HG03159 (cell line): ENCODE measurements at regions not wholly inside any gene's neighbourhood (a gene's known extent, or its start where the extent isn't known, plus 50 kb on each side); places are given as distances from the start of the nearest gene placed in this dataset.
"Not testable (repeated sequence)": the region's sequence is repeated elsewhere in the genome, so short reads cannot be mapped to it uniquely, and the experiment has no call there.

ENCODE experiments used
- ATAC-seq: cut with Tn5 transposase; IDR thresholded peaks from one replicate; pipeline ENCODE4 v1.9.1; 2021; ENCODE audit warnings: mild to moderate bottlenecking, moderate library complexity; ENCODE audit not compliant: unreplicated experiment

DNA sequence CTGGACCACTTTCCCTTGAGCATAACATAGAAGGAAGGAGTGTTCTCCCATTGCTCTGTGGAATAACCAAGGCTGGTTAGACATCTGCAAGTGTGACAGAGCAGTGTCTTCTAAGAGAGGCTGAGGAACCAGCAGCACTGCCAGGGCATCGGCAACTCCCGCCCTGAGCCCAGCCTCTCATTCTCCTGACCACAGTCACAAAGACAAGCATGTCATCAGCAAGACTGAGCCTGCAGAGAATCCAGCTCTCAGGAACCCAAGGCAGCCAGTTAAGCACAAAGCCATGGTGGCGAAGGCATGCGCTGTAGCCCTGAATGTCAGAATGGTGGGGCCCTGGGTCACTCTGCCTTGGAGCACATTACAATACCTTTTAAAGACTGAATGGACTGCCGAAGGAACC, 253.9 kb downstream of the AGTPBP1 start:
- no peak for ATAC-seq

DNA sequence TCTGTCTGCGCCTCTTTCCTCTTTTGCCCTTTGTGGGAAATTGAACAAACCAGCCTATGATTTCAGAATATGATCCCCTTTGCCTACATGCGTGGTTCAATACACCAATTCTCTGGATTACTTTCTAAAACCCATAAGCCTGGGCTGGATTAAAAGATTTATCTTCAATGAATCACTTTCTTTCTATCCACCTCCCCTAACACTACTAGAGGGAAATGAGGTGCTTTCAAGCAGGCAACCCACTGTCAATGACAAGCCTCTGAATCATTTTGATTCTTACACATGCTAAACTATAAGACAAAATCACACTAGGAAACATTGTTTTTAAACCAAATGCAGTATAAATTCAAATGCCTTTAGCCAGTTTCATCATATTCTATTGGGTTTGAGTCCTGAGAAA, 257.5 kb downstream of the AGTPBP1 start:
- no peak for ATAC-seq

DNA sequence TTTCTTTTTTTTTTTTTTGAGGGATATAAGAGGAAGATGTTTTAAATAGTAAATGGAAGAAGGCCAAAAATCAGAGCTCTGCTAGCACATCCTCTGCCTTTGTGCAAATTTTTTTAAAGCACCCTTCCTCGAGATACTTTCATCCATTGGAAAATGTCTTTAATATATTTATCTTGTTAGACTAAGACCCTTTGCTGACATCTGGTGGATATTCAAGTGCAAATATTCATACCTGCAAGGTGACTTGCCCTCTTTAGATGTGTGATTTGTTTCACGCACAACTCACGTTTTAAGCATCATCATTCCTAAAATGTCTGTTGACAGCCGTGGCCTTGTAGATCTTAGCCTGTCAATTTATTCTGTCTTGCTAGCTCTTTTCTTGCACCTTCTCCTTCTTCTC, 258.5 kb downstream of the AGTPBP1 start:
- ATAC-seq: no peak

DNA sequence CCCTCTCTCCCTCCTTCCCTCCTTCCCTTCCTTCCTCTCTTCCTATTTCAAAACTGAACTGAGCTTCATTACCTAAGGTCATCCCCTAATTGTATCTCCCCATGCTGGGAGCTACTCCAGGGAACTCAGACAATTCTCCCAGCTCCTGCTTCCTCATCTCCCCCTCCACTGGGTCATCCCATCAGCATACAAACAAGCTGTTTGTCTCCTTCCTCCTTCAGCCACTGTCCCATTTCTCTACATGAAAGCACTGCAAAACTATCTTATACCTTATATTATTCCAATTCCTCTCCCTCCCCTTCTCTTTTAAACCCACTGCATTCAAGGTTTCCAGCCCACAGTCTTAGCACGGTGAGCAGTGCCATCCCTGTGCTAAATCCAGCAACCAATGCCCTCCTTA, 262.4 kb downstream of the AGTPBP1 start:
- no peak for ATAC-seq

- no peak for ATAC-seq
Measured at GRCh38 chr9:85478847-85479246, 262.9 kb downstream of the AGTPBP1 start.

- not testable (repeated sequence) for ATAC-seq
Measured at GRCh38 chr9:85474896-85475295, 266.9 kb downstream of the AGTPBP1 start.

DNA sequence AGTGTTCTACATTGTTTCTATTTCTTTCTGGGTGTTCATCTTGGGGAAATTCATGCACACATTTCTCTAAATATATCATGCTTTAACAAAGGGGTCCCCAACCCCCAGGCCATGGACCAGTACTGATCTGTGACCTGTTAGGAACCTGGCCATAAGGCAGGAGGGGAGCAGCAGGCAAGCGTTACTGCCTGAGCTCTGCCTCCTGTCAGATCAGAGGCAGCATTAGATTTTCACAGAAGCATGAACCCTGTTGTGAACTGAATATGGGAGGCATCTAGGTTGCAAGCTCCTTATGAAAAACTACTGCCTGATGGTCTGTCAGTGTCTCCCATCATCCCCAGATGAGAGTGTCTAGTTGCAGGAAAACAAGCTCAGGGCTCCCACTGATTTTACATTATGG, 270.0 kb downstream of the AGTPBP1 start:
- ATAC-seq: no peak

DNA sequence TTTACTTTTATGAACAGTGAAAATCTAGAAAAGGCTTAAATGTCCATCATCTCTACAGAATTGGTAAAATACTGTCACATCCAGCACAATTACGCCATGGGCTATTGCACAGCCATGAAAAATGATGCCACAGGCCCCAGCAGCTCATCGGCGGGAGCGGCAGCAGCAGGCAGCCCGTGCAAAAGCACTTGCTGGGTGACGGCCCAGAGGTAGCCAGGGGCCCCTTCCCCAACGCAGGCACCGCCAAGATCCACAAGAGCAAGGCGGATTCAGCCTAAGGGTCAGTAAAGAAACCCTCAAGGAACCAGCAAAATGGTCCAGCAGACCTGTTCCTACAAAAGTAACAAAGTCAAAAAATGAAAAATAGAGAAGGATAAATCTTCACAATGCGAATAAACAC, 272.7 kb downstream of the AGTPBP1 start:
- no peak for ATAC-seq

DNA sequence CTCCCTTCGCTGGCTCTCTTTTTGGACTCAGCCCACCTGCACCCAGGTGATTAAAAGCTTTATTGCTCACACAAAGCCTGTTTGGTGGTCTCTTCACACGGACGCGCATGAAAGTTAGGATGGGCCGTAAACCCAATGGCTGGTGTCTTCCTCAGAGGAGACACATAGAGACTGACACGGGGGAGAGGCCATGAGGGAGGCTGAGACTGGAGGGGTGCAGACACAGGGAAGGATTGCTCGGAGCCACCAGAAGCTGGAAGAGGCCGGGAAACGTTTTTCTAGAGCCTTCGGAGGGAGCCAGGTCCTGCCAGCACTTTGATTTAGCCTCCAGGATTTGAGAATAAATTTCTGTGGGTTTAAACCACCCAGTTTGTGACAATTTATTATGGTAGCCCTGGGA, 274.9 kb downstream of the AGTPBP1 start:
- no peak for ATAC-seq

DNA sequence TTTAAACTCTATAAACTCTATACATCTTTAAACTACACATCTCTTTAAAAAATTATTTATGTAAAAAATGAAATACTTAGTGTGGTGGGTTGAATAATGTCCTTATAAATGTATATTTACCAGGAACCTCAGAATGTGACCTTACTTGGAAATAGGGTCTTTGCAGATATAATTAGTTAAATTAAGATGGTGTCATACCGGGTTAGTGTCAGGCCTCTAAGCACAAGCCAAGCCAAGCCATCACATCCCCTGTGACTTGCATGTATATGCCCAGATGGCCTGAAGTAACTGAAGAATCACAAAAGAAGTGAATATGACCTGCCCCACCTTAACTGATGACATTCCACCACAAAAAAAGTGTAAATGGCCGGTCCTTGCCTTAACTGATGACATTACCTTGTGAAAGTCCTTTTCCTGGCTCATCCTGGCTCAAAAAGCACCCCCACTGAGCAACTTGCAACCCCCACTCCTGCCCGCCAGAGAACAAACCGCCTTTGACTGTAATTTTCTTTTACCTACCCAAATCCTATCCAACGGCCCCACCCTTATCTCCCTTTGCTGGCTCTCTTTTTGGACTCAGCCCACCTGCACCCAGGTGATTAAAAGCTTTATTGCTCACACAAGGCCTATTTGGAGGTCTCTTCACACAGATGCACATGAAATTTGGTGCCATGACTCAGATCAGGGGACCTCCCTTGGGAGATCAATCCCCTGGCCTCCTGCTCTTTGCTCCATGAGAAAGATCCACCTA, 283.5 kb downstream of the AGTPBP1 start:
- ATAC-seq: not testable (repeated sequence)

DNA sequence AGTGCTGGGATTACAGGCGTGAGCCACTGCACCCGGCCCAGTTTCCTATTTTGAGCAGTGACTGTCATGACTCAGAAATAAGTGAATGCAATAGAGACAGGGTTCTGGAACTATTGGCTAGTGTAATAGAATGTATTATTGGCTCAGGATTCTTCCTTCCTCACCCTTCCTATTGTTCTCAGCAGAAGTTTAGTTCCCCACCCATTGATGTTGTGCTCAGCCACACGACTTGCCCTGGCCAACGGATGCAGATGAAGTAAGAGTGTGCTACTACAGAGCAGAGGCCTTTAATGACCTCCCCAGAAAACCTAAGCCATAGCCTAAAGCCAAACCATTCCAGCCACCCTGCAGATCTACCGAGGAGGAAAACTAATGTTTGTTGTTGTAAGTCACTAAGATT, 287.9 kb downstream of the AGTPBP1 start:
- ATAC-seq: no peak

DNA sequence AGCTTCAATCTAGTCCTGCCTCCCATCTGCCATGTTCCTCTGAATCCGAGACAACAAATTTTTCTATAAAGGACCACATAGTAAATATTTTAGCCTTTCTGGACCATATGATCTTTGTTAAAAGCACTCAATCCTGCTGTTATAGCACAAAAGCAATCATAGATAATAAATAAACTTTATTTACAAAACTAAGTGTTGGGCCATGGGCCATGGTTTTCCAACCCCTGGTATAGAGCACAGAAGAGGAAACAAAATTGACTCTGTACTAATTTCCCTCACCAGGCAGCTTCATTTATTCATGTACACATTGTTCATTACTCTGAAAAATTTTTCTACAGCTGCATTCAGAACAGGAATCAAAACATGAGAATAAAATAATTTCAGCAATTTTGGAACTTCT, 288.9 kb downstream of the AGTPBP1 start:
- ATAC-seq: no peak

DNA sequence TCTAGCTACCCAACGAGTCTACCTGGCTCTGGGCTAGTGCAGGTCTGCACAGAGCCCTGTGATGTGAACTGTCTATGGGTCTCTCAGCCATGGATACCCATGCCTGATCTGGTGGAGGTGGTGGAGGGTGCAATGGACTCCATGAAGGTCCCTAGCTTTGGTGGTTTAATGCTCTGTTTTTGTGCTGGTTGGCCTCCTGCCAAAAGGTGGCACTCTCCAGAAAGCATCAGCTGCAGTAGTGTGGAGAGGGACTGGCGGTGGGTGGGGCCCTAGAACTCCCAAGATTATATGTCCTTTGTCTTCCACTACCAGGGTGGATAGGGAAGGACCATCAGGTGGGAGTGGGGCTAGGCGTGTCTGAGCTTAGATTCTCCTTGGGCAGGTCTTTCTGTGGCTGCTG, 290.1 kb downstream of the AGTPBP1 start:
- ATAC-seq: no peak

- ATAC-seq: no peak
Measured at GRCh38 chr9:85445887-85446286, 295.9 kb downstream of the AGTPBP1 start.

GRCh38 chr9:85444243-85444642, 297.5 kb downstream of the AGTPBP1 start:
- ATAC-seq: no peak

GRCh38 chr9:85443190-85443598, 298.6 kb downstream of the AGTPBP1 start:
- ATAC-seq: peak; percentile 73

DNA sequence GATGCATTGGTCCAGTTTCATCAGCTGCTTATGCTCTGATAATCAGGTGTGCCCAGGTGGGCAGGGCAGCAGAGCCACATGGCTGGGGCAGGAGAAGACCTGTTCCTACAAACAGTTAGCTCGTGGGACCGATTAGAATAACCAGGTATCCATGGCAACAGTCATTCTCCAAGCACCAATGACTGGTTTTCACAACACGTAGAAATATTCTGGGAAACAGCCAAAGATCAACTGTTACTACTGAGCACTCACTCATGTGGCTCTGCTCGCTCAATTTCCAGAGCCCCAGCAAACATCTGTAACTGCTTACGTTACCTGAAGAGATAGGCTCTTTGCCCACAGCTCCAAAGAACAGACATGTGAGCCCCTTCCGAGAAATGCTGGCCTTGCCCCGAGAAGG, 302.0 kb downstream of the AGTPBP1 start:
- ATAC-seq: no peak

DNA sequence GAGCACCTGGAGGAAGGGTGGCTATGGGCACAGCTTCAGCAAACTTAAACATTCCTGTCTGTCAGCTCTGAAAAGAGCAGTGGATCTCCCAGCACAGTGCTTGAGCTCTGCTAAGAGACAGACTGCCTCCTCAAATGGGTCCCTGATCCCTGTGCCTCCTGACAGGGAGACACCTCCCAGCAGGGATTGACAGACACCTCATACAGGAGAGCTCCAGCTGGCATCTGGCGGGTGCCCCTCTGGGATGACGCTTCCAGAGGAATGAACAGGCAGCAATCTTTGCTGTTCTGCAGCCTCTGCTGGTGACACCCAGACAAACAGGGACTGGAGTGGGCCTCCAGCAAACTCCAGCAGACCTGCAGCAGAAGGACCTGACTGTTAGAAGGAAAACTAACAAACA, 307.8 kb downstream of the AGTPBP1 start:
- ATAC-seq: not testable (repeated sequence)

- not testable (repeated sequence) for ATAC-seq
Measured at GRCh38 chr9:85433551-85433950, 308.2 kb downstream of the AGTPBP1 start.

DNA sequence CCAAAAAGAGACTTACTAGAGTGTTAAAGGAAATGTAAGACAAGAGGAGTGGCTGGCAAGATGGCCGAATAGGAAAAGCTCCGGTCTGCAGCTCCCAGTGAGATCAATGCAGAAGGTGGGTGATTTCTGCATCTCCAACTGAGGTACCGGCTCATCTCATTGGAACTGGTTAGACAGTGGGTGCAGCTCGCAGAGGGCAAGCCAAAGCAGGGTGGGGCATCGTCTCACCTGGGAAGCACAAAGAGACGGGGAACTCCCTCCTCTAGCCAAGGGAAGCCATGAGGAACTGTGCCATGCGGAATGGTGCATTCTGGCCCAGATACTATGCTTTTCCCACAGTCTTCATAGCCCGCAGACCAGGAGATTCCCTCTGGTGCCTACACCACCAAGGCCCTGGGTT, 308.7 kb downstream of the AGTPBP1 start:
- ATAC-seq: no peak

DNA sequence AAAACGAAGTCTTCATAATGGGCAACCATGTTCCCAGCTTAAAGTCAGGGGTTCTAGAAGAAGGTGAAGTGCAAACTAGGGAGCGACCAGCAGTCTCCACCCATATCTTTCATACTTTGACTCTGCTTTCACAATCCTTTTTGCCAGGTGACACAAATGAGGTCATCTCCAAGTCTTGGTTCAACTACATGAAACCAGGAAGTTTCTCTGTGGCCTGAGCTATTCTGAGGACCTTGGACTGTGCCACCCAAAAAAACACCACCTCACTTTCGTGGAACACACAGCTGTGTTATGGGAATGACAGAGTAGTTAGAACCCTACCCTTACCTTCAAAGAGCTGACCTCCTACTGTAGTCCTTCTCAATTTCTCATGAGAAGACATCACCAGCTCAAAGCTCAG, 309.2 kb downstream of the AGTPBP1 start:
- ATAC-seq: peak; percentile 66

DNA sequence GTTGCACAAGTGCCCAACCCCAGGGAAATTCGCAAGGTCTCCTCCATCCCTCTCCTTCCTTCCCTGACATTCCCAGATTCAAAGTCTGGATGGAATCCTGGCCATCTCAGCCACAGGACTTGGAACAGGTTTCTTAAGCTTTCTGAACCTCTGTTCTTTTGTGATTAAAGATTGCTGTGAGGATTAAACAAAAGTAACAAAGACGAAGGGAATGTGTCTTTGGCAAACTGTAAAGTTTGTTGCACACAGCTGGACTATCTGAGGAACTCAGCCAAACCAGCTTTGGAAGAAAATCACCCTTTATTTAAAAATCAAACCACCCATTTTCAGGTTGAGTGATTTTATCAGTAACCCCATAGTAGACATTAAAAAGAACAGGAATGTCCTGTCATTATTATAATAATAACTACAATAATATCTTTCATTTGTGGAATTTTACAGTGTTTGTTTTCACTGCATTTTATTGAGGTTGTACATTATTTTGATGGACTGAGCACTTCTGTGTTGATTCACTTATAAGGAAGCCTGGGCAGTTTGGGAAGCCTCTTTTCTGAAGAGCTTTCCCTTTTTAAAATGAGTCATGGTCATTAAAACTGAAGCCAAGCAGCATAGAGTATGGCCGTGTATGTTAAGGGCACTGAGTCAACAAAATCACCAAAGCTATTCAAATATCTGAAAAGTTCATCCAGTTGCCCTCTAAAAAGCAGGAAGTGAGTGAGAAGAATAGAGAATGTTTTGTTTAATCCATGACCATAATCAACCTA, 310.2 kb downstream of the AGTPBP1 start:
- ATAC-seq: no peak
